ENCODE measurements at regions not wholly inside any gene's neighbourhood (a gene's known extent, or its start where the extent isn't known, plus 50 kb on each side); places are given as distances from the start of the nearest gene placed in this dataset.

DNA sequence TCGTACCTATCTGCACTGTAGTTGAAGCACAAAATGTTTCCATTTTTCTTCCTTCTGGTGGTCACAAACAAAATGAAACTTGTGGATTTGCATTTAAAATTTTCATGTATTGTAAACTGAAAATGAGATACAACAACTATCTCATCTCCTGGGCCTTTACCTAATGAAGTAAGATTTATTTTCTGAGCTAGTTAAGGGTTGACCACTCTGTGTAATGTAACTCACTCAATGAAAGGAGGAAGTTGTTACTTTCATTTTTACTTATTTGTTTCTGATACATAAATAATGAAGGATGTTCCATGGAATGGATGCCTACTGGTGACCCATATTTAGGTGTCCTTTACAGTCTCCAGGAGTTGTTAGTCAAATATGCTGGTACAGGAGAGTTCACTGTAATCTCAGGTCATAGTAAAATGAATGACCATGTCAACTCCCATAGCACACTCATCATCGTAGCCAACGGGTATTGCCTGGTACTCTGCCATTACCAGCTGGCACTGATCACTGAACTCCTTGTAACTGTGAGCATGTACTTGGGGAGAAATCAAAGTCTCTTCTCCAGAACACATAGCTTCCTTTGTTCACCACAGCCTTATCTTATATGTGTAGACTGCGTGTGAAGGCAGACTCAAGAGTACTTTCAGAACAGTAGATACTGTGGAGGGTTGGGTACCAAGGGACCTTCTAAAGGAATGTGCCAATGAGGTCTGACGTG, 474.2 kb upstream of the ROBO2 start (continued):
- TF ChIP-seq, protein P1, sequence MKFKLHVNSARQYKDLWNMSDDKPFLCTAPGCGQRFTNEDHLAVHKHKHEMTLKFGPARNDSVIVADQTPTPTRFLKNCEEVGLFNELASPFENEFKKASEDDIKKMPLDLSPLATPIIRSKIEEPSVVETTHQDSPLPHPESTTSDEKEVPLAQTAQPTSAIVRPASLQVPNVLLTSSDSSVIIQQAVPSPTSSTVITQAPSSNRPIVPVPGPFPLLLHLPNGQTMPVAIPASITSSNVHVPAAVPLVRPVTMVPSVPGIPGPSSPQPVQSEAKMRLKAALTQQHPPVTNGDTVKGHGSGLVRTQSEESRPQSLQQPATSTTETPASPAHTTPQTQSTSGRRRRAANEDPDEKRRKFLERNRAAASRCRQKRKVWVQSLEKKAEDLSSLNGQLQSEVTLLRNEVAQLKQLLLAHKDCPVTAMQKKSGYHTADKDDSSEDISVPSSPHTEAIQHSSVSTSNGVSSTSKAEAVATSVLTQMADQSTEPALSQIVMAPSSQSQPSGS (IDR thresholded peaks at IDR 0.05; ENCODE audit: low read length): no peak
- no peak for TF ChIP-seq SP2 (IDR thresholded peaks at IDR 0.05; ENCODE audit: low read length)
- no peak for TF ChIP-seq CBX5 (IDR thresholded peaks at IDR 0.05; ENCODE audit: low read depth, low read length)
- TF ChIP-seq SAP30 (IDR thresholded peaks at IDR 0.05; ENCODE audit: insufficient read depth, insufficient replicate concordance, low read length): no peak

All from H1 (cell line).